ENCODE measurements at regions not wholly inside any gene's neighbourhood (a gene's known extent, or its start where the extent isn't known, plus 50 kb on each side); places are given as distances from the start of the nearest gene placed in this dataset.

- Histone ChIP-seq H3K36me3 (ENCODE audit: control insufficient read depth in 2 of 4, insufficient read depth in 4 of 4, low read length in 3 of 4) (no peaks in the 10 kb centered on the region), H2AK5ac (ENCODE audit: low read depth, low read length) (no peak overlapping the region), H3K79me2 (ENCODE audit: control insufficient read depth in 1 of 2, insufficient read depth in 2 of 2, low read length in 2 of 2) (no peaks in the 10 kb centered on the region), H3K4me3 (ENCODE audit: extremely low read depth in 1 of 4, insufficient read depth in 2 of 4, low read depth in 3 of 4, low read length in 4 of 4) (no peak overlapping the region), H3K18ac (ENCODE audit: extremely low read depth, low read length) (no peak overlapping the region), H2BK20ac (ENCODE audit: low read length) (no peak overlapping the region), H2BK120ac (replicated peaks; ENCODE audit: low read depth, low read length) (no peak overlapping the region), H4K8ac (ENCODE audit: extremely low read depth, insufficient read depth, low read length) (no peak overlapping the region), H3K27me3 (replicated peaks in 1 of 4; ENCODE audit: control insufficient read depth in 3 of 4, extremely low read depth in 1 of 4, insufficient read depth in 3 of 4, low read length in 3 of 4) (peaks cover 0 to 2% (median 0%) of the 10 kb centered on the region in 4 experiments; a peak in 1 of 7 replicates), H3K79me1 (ENCODE audit: low read depth, low read length) (no peaks in the 10 kb centered on the region), H2AFZ (ENCODE audit: low read length) (no peak overlapping the region), H3K56ac (replicated peaks; ENCODE audit: insufficient read length, low read depth, low read length) (no peak overlapping the region), H3K23ac (ENCODE audit: insufficient read length) (no peak overlapping the region), H3K27ac (ENCODE audit: low read depth, low read length) (no peak overlapping the region), H3K14ac (ENCODE audit: insufficient read length) (no peak overlapping the region), H4K20me1 (replicated peaks in 1 of 2; ENCODE audit: control insufficient read depth in 1 of 2, insufficient read depth in 2 of 2, low read length in 2 of 2) (no peaks in the 10 kb centered on the region), H3K4me2 (ENCODE audit: insufficient read depth in 1 of 2, low read depth in 2 of 2, low read length in 2 of 2) (no peak overlapping the region), H2BK12ac (ENCODE audit: low read depth, low read length) (no peak overlapping the region), H2BK5ac (ENCODE audit: low read depth, low read length) (no peak overlapping the region), H3K9ac (replicated peaks in 1 of 4; ENCODE audit: extremely low read depth in 1 of 4, low read depth in 3 of 4, low read length in 3 of 4) (no peak overlapping the region), H4K5ac (ENCODE audit: insufficient read length, low read depth, low read length) (no peak overlapping the region), H3K23me2 (ENCODE audit: low read depth, low read length) (no peaks in the 10 kb centered on the region), H3K4me1 (replicated peaks in 1 of 4; ENCODE audit: control insufficient read depth in 3 of 4, insufficient read depth in 4 of 4, low read length in 3 of 4) (no peaks in the 10 kb centered on the region), H4K91ac (replicated peaks; ENCODE audit: insufficient read length, low read length) (no peak overlapping the region), H3K9me3 (ENCODE audit: insufficient read depth in 2 of 2, low read depth in 1 of 2, low read length in 1 of 2) (peaks cover 0 to 6% of the 10 kb centered on the region in 2 experiments; a peak in 2 of 4 replicates), H3K4ac (replicated peaks; ENCODE audit: insufficient read length, low read depth, low read length) (no peak overlapping the region), H2BK15ac (ENCODE audit: low read length) (no peak overlapping the region)
- CTCF ChIA-PET (ENCODE audit: partially characterized antibody) = interaction anchor here (1.6 to 2.8 kb wide), 3 partner anchors 16 to 21 kb away, joined by 5 to 11 read pairs (median 6); no protein-coding TSS in a partner anchor
- POLR2A ChIA-PET (ENCODE audit: partially characterized antibody) = interaction anchor here (0.7 kb wide), 1 partner anchor 610 kb away, joined by 3 read pairs; no protein-coding TSS in a partner anchor
- no peak for FAIRE-seq
- WGBS, 2 experiments (ENCODE audit: extremely low coverage in 1 of 2, insufficient coverage in 1 of 2, insufficient read length in 1 of 2, insufficient replicate concordance in 2 of 2, low coverage in 1 of 2, low lambda C conversion rate in 2 of 2, missing lambda C conversion rate in 1 of 2) = 94% methylated on average over 6 of the region's 6 CpGs; no CpG with 5 or more reads in 1 of the 2 experiments
- DNase-seq (ENCODE audit: low read depth in 1 of 2, low spot score in 2 of 2) = no peak
- no peak for TF ChIP-seq SP4 (IDR thresholded peaks at IDR 0.05; ENCODE audit: low read length)
- no peak for TF ChIP-seq USF2 (IDR thresholded peaks at IDR 0.05; ENCODE audit: low read length)
- TF ChIP-seq CEBPB (IDR thresholded peaks at IDR 0.05; ENCODE audit: low read depth, low read length) = no peak
- TF ChIP-seq ATF2 (IDR thresholded peaks at IDR 0.05; ENCODE audit: low read length) = no peak
- no peak for TF ChIP-seq SIX5 (IDR thresholded peaks at IDR 0.05; ENCODE audit: low read depth, low read length)
- no peak for TF ChIP-seq TEAD4 (IDR thresholded peaks at IDR 0.05; ENCODE audit: low read depth, low read length)
- TF ChIP-seq EGR1 (IDR thresholded peaks at IDR 0.05; ENCODE audit: borderline replicate concordance, low read depth, low read length) = no peak
- TF ChIP-seq KDM5A (IDR thresholded peaks at IDR 0.05; ENCODE audit: low read length) = no peak
- no peak for TF ChIP-seq ATF3 (IDR thresholded peaks at IDR 0.05; ENCODE audit: insufficient read depth, low read depth, low read length)
- no peak for TF ChIP-seq PHF8 (conservative IDR thresholded peaks at IDR 0.05; ENCODE audit: low read depth, low read length)
- TF ChIP-seq GTF2F1 (IDR thresholded peaks at IDR 0.05; ENCODE audit: borderline replicate concordance, low read depth, low read length) = no peak
- TF ChIP-seq TBP (IDR thresholded peaks at IDR 0.05; ENCODE audit: low read depth, low read length) = no peak
Measured at GRCh38 chr5:82329393-82329792, 51.2 kb upstream of the RPS23 start.

Data from H1 (cell line).